Lung (tissue), 11 donors: ENCODE measurements at regions not wholly inside any gene's neighbourhood (a gene's known extent, or its start where the extent isn't known, plus 50 kb on each side); places are given as distances from the start of the nearest gene placed in this dataset.

Experiments
- ATAC-seq: fragments of 200-7000 bp; cut with Tn5 transposase; one replicate; pipeline ENCODE4 v1.9.1; 2020; ENCODE audit warnings: moderate number of reproducible peaks; ENCODE audit not compliant: insufficient read depth, low FRiP score
- DNase-seq, 3 donors: peaks; one replicate each; pipeline ENCODE4 v3.0.0-alpha.2; 2013 to 2017
- H3K27ac ChIP-seq, 2 donors: one replicate each; pipeline ENCODE4 v1.5.1; 2013; ENCODE audit warnings: mild to moderate bottlenecking in 2 of 2, moderate library complexity in 2 of 2, control low read depth in 1 of 2, inconsistent platforms in 1 of 2, low read depth in 1 of 2, low read length in 1 of 2
- H3K27me3 ChIP-seq, 3 donors: one replicate each; pipeline ENCODE4 v1.5.1; 2013; ENCODE audit warnings: low read length in 2 of 3; ENCODE audit not compliant: control insufficient read depth in 3 of 3, insufficient read depth in 3 of 3
- H3K36me3 ChIP-seq, 4 donors: one replicate each; pipeline ENCODE4 v1.5.1; 2013; ENCODE audit warnings: low read length in 4 of 4, mild to moderate bottlenecking in 1 of 4, moderate library complexity in 1 of 4; ENCODE audit not compliant: control insufficient read depth in 4 of 4, insufficient read depth in 4 of 4
- H3K4me1 ChIP-seq, 5 donors: one replicate each; pipeline ENCODE4 v1.5.1; 2013; ENCODE audit warnings: low read length in 5 of 5, mild to moderate bottlenecking in 2 of 5, moderate library complexity in 1 of 5; ENCODE audit not compliant: control insufficient read depth in 5 of 5, insufficient read depth in 5 of 5
- H3K4me3 ChIP-seq: one replicate; pipeline ENCODE4 v1.5.1; 2013; ENCODE audit warnings: mild to moderate bottlenecking, control low read depth, moderate library complexity
- H3K9ac ChIP-seq, 2 donors: one replicate each; pipeline ENCODE4 v1.5.1; 2013; ENCODE audit warnings: low read length in 2 of 2, control low read depth in 1 of 2; ENCODE audit not compliant: insufficient read depth in 1 of 2
- H3K9me3 ChIP-seq, 4 donors: one replicate each; pipeline ENCODE4 v1.5.1; 2013; ENCODE audit warnings: low read length in 3 of 4, mild to moderate bottlenecking in 1 of 4, moderate library complexity in 1 of 4; ENCODE audit not compliant: control insufficient read depth in 4 of 4, insufficient read depth in 3 of 4
- WGBS, 2 donors: extraction: QIAGEN DNeasy Blood & Tissue Kit; methylation state at CpG; one replicate each; pipeline ENCODE4 v1.1.7; 2013; 5-methylcytosine and 5-hydroxymethylcytosine counted together
- TF ChIP-seq, protein P1 (sequence below): IDR thresholded peaks from 2 replicates; pipeline ENCODE4 v1.5.1; 2012; ENCODE audit warnings: mild to moderate bottlenecking; ENCODE audit errors: control extremely low read depth, extremely low read depth
- donor health status: control.
- donor health status: control.
- donor health status: Bipolar disorder and iron deficiency.
- donor health status: healthy.
- donor health status: DM: yes; HTN: yes; CAD: no.

DNA sequence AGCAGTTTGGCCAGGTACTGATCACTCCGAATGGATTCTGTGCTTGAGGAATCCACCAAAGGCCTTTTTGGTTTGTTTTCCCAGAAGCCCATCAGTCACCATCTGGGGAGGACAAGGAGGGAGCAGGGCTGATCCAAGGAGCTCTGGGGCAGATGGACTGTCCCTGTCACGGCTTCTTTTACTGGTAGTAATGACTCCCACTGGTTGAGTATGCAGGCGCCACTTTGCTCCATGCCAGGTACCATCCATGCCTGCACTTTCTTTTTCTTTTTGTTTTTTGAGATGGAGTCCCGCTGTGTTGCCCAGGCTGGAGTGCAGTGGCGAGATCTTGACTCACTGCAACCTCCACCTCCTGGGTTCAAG, 101.7 kb downstream of the UBIAD1 start:
- 76 to 84% methylated on average over 5 of the region's 5 CpGs for WGBS, 2 donors
- Histone ChIP-seq H3K4me3 (no peak overlapping the region), H3K36me3 (no peaks in the 10 kb centered on the region), H3K27me3 (peaks cover 0 to 3% (median 3%) of the 10 kb centered on the region in 3 donors), H3K27ac (no peak overlapping the region), H3K4me1 (no peaks in the 10 kb centered on the region), H3K9ac (no peak overlapping the region), H3K9me3 (peaks cover 0 to 2% (median 0%) of the 10 kb centered on the region in 4 donors)
- ATAC-seq (no peak), DNase-seq (no peak)
- TF ChIP-seq, protein P1, sequence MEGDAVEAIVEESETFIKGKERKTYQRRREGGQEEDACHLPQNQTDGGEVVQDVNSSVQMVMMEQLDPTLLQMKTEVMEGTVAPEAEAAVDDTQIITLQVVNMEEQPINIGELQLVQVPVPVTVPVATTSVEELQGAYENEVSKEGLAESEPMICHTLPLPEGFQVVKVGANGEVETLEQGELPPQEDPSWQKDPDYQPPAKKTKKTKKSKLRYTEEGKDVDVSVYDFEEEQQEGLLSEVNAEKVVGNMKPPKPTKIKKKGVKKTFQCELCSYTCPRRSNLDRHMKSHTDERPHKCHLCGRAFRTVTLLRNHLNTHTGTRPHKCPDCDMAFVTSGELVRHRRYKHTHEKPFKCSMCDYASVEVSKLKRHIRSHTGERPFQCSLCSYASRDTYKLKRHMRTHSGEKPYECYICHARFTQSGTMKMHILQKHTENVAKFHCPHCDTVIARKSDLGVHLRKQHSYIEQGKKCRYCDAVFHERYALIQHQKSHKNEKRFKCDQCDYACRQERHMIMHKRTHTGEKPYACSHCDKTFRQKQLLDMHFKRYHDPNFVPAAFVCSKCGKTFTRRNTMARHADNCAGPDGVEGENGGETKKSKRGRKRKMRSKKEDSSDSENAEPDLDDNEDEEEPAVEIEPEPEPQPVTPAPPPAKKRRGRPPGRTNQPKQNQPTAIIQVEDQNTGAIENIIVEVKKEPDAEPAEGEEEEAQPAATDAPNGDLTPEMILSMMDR = no peak

DNA sequence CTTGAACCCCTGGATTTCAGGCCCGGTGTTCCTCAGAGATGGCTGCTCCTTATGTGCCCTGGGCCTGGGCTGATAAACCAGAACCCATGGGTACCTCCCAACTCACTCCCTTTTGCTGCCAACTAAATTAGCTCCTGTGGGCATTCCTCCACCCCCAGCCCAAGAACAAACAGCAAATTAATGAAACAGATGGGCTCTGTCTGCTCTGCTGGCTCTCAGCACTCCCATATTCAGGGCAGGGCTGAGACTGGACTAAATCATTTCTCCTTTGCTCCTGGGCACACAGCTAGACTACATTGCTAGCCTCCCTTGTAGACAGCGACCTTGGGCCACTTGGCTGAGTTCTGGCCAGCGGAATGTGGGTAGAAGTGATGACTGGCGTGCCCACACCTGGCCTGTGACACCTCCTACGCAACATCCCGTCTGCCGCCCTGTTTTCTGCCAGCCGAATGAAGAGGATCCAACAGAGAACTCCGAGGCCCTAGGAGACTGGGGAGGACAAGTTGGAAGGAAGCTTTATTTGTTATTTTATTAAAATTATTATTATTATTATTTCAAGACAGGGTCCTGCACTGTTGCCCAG, 101.9 kb upstream of the DISP3 start:
- Histone ChIP-seq H3K27ac (no peak overlapping the region), H3K4me3 (no peak overlapping the region), H3K9ac (no peak overlapping the region), H3K4me1 (no peaks in the 10 kb centered on the region), H3K9me3 (peaks cover 0 to 5% (median 0%) of the 10 kb centered on the region in 4 donors), H3K36me3 (no peaks in the 10 kb centered on the region), H3K27me3 (peaks cover 0 to 7% (median 3%) of the 10 kb centered on the region in 3 donors)
- 85 to 86% methylated on average over 9 of the region's 9 CpGs for whole genome bisulfite sequencing, 2 donors
- TF ChIP-seq, protein P1 = no peak
- ATAC-seq = no peak
- no peak for DNase-seq

DNA sequence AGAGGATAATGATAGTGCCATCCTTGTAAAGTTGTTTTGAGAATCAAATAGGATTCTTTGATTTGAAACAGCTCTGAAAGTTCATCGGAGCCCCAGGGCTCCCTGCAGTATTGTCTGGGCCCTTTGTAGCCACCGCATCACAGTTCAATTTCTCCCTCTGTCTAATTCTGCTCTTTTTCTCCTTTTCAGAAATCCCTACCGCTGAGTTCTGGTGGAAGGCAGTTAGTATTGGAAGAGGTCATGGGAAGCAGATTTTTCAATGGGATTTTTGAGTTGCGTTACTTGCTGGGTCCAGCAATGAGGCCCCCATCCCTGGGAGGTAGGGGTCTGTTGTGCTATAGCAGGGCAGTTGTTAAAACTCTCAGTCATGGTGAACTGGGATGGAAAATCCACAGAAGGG, 101.0 kb upstream of the DISP3 start:
- Histone ChIP-seq H3K36me3 (no peaks in the 10 kb centered on the region), H3K9me3 (peaks cover 0 to 5% (median 0%) of the 10 kb centered on the region in 4 donors), H3K4me1 (no peaks in the 10 kb centered on the region), H3K9ac (no peak overlapping the region), H3K4me3 (no peak overlapping the region), H3K27ac (no peak overlapping the region), H3K27me3 (peaks cover 0 to 7% (median 3%) of the 10 kb centered on the region in 3 donors)
- WGBS, 2 donors = 88 to 94% methylated on average over 4 of the region's 4 CpGs
- TF ChIP-seq, protein P1 = no peak
- ATAC-seq (no peak), DNase-seq (no peak)

DNA sequence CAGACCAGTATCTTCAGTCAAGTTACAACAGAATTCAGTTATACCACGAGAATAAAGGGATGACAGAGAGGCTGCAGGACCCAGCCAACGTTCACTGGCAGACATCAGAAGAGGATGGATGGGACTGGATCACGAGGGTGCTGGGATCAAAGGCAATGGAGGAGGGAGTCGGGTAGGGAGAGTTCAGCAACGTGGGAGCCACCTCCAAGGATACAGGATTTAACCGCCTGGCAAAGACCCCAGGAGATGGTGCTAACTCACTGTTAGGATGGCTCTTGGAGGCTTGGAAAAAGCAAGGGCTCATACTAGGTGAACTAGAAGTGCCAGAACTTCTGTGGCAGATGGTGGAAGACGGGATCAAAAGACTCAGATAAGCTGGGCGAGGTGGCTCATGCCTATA, 99.1 kb upstream of the DISP3 start:
- TF ChIP-seq, protein P1 = no peak
- no peaks in the 10 kb centered on the region for H3K36me3 ChIP-seq
- 40 to 60% methylated on average over 8 of the region's 8 CpGs for WGBS, 2 donors
- H3K4me3 ChIP-seq = no peak overlapping the region
- H3K27ac ChIP-seq = no peak overlapping the region
- no peaks in the 10 kb centered on the region for H3K4me1 ChIP-seq
- peaks cover 0 to 4% (median 0%) of the 10 kb centered on the region in 4 donors for H3K9me3 ChIP-seq
- ATAC-seq = no peak
- no peak for DNase-seq
- H3K9ac ChIP-seq = no peak overlapping the region
- peaks cover 0 to 7% (median 0%) of the 10 kb centered on the region in 3 donors for H3K27me3 ChIP-seq
